Mucosa of gallbladder (tissue), 1 donor: ENCODE measurements at regions not wholly inside any gene's neighbourhood (a gene's known extent, or its start where the extent isn't known, plus 50 kb on each side); places are given as distances from the start of the nearest gene placed in this dataset.

Experiments
- DNase-seq: peaks from one replicate; pipeline ENCODE4 v3.0.0-alpha.2; 2020; ENCODE audit warnings: low spot score
- donor health status: DM: no; HTN: no; CAD: no.

DNA sequence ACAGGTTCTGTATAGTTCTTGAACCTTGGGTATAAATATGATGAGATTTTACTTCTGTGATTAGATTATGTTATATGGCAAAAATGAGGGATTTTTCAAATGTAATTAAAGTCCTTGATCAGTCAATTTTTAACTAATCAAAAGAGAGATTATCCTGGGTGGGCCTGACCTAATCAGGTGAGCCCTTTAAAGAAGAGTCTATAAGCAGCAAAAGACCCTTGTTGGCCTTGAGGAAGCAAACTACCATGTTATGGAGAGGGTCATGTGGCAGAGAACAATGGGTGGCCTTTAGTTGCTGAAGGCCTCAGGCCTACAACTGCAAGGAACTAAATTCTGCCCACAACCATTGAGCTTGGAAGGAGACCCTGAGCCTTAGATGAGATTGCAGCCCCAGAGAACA, 102.5 kb upstream of the RIPOR2 start:
- DNase-seq: no peak

DNA sequence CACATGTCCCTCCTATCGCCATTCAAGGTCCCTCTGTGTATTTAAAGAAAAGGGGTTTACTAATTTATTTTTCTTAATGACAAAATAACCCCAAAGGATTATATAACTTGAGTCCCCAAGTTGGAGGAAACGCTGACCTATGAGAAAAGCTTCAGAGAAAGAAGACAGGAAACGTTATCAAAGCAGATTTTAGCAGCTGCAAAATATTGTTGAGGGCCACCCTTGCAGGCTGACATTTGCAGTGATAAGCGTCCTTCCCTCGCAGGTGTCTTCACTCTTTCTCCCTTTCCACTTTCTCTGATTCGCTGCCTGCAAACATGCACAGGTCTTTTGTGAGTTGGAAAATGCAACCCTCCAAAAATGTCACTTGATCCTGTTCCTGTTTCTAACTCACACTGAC, 103.2 kb upstream of the RIPOR2 start:
- no peak for DNase-seq

DNA sequence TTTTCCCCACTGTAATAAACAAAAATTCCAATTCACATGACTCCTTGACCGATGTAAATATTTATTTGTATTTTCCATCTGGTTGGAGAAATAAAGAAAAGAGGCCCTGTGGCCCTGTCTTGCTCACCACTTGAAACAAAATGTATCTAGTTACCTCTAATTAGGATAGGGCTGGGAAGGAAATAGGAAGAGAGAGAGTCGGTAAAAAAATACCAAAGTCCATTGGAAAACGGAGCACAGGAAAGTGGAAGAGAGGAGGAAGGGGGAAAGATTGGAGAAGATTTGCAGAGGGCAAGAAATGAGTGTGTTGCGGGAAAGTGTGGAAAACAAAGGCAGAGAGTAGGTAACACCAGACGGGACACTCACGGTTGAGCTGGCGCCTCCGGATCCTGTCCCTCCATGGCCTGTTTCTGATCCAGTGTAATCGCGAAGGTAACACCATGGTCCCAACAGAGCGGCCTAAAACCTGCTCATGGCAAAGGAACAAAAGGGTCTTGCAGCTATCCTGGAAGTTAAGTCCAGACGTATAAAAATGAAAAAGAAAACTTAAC, 105.8 kb upstream of the RIPOR2 start:
- DNase-seq: no peak

DNA sequence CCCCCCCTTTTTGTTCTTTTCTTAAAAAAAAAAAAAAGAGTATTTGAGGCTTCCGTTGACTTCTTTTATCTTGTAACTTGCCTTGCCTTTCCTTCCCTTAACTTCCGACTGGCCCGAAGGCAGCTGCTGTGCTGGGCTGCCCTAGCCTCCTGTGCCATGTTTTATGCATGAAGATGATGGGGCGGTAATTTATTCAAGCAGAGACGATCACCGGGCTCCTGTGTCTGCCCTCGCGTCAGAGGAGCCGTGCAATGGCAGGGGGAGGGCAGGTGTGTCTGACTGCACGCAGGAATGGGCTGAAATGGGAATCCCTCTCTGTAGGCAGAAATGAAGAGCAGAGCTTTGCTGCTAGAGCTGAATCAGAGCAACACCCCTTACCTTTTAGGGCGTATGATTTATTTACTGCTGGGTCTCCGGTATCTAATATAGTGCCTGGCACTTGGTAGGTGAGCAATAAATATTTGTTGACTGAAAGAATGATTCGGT, 106.3 kb upstream of the RIPOR2 start:
- DNase-seq: no peak

DNA sequence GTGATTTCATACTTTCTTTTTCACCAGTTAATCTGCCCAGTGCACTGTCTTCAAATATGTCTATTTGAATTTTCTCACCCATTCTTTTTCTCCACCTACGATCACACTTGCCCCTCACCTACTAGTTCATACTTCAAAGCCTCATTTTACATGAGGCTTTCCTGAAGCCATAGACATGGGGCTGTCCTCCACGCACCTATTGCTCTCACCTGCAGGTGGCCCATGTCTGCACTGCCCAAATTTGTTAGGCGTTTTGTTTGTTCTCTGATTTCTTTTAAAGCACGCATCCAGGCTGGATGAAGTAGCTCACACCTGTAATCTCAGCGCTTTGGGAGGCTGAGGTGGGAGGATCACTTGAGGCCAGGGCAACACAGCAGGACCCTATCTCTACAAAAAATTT, 106.8 kb upstream of the RIPOR2 start:
- DNase-seq: no peak

DNA sequence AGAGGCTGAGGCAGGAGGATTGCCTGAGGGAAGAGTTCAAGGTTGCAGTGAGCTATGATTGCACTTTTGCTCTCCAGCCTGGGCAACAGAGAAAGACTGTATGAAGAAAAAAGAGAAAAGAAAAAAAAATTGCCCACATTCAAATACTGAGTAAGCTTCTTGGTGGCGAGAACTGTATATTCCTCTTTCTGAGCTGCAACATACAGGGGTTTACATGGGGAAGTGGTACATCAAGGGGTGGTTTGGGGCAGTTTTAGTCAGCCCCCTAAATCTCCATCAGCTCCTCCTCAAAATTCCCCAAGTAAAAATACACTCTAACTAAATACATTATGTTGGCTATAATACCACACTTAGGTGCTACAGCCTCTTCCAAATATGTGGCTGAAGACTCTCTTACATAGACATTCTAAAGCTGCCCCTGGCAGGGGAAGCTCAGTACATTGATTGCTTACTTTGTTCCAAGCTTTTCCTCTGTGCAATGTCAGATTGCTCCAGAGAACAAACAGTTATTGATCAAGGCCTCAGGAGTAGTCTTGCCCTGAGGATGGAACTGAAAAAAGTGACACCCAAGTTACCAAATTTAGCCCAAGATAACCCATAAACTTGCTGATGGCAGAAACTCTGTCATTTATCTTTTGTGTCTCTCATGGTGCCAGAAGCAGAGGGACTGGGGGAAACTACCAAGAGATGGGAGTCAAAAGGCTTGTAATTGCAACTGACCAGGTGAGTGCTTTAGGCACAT, 107.4 kb upstream of the RIPOR2 start:
- DNase-seq: no peak

DNA sequence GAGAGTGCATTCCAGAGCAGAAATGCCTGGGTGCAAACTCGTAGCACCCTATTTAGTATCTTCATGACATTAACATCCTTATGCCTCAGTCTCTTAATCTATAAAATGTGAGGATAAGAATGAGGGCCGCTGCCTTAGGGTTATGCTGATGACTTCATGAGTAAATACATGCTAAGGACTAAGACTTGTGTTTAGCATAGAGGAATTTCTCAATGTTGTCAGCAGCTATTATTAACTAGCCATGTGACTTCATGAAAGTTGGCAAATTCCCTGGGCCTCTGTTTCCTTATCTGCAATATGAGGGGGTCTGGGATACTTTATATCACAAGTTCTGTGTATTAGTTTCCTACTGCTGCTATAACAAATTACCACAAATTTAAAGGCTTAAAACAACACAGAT, 108.1 kb upstream of the RIPOR2 start:
- no peak for DNase-seq

DNA sequence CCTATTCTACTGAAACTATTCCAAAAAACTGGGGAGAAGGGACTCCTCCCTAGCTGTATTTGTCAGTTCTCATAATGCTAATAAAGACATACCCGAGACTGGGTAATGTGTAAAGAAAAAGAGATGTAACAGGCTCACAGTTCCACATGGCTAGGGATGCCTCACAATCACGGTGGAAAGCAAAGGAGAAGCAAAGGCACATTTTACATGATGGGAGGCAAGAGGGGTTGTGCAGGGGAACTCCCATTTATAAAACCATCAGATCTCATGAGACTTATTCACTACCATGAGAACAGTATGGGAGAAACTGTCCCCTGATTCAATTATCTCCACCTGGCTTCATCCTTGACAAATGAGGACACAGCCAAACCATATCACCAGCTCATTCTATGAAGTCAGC, 111.2 kb upstream of the RIPOR2 start:
- no peak for DNase-seq

DNA sequence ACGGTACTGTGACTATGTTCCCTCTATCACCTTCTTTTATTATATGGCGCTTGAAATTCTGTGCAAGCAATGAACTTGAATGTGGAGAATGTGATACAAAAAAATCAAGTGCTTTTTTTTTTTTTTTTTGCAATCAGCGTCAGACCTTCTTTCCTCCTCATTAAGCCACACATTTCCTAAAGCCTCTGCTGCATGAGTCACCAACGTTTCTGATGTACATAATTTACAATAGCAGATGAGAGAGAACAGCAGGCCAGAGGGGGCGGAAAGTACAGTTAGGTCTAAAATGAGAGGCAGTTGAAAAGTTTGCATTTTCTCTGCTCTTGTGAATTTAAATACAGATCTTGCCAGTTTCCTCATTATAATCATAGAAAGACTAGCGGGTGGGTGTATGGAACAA, 114.6 kb upstream of the RIPOR2 start:
- no peak for DNase-seq

DNA sequence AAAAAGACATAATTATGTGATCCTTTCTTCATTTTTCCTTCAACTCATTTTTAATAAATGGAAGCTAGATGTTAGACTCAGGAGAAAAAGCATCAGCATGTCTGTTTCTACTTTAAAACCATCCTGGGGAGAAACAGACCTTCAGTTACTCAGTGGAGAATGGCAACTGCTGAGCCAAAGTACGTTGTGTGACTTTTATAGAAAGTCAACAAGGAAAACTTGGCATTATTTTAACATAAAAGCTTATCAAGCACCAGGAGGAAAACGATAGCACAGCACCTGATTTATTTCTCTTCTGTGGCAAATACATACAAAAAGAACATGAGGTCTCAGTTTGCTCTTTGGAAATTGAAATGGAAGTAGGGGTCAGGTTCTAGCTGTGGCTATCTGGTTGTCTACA, 115.3 kb upstream of the RIPOR2 start:
- DNase-seq: no peak

DNA sequence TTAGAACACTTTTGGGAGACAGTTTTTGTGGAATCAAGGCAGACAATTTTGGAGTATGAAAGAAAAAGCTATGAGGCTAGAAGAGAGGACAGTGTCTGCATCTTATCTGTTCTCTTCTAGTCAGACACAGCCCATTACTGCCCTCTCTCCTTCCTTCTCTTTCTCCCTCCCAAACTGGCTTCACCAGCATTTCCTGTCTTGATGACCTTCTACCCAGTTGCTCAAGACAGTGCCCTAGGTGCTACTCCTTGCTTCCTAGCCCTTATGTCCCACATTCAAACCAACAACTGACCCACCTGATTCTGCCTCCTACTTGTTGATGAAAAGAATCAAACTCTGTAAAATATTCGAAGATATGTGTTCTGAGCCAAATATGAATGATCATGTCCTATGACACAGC, 116.4 kb upstream of the RIPOR2 start:
- DNase-seq: no peak

DNA sequence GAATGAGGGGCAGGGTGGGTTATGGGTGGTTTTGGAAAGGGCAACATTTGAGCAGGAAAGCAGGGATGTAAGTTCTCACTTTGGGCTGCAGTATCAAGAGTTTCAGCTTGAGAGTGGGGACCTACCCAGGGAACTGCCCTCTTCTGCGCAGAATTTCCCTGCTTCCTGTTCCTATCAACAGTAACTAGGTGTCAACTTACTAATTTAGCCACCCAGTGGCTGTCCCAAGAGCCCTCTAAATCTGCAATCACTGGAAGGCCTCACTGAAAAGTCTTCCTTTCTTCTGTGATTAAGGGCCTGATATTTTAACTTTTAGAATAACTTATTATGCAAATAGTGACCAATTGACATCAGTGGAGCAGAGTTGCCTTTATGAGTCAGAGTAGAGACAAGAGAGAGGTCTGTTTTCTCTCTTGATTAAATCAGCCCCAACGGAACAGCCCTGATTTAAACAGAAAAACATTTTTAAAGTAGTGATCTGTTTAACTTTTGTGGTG, 118.2 kb upstream of the RIPOR2 start:
- DNase-seq: no peak

DNA sequence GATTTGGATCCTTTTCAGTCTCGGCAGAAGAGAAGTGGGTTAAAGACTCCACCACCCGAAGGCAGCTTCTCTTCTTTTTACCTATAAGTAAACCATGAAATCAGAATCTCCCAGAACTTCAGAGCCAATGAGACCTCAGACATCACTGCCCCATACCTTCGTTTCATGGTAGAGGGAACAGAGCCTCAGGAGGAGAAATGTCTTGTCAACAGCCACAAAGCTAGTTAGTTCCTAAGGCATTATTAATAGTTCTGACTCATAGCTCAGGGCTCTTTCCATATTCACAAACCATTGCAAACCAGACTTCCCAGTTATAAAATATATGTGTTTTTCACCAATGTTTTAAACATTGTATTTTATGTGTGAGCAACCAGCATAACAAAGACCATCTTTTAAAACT, 118.7 kb upstream of the RIPOR2 start:
- no peak for DNase-seq

DNA sequence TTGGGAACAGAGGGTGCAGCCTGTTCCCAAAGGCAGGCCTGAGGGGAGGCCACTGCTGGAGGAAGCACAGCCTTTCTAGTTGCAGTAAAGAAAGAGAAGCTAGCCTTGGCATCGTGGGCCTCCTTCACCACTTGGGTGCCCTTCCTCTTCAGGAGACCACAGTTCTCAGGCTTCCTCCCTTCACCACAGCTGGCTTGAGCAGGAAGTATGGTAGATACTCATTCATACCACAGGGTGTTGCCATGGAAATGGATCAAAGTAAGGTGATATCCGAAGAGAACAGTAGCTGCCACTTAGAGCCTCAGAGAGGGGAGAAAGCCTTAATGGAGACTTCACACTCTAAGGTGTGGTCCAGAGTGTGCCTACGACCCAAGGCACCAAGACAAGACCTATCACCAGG, 120.4 kb upstream of the RIPOR2 start:
- no peak for DNase-seq

DNA sequence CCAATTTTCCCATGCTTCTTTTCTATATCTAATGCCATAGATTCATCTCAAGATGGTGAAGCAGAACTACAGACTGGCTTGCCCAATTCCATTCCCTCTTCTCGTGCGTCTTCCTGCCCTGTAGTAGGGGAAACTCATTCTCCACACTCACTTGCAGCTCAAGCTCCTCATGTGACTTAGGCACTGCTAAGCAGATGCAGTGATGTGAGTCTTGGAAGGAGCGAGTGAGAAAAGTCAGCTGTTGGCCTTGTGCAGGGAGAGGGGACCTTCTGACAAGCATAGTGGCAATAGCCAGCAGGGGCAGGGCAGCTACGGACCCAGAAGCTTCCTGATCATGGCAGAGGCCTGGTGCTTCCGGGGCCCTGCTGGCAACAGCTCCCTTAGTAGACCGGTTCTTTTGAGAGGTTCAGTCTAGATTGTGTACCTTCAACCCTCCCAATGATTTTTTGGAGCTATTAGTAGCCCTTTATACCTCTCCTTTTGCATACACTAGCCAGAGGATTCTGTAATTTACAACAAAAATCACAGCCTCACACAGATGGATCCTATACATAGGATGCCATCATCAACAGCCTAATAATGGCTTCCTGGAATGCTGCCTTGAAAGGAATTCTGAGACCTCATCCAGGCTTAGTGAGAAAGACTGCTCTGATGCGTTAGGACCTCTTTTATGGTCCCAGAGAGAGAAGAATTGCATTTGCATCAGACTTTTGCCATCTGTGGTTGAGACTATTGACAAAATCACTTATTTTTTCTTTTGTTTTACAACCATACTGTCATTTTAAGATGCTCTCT, 121.5 kb upstream of the RIPOR2 start:
- no peak for DNase-seq

DNA sequence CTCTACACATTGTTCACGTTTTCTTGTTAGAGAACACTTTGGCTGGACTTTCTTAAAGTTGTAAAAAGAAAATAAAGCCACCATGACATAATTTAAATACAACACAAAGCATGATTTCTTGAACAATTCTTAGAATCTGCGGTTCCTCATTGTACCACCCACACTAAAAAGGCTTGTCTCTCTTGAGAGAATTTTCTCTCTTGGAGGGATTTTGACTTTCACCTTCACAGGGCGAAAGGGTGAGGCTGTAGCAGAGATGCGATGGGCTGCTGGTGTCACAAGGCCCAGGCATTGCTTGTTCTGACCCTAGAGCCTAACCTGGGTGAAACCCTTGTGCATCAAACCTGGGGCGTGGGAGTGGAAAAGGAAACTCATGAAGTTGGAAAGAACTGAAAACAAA, 122.7 kb upstream of the RIPOR2 start:
- DNase-seq: no peak

DNA sequence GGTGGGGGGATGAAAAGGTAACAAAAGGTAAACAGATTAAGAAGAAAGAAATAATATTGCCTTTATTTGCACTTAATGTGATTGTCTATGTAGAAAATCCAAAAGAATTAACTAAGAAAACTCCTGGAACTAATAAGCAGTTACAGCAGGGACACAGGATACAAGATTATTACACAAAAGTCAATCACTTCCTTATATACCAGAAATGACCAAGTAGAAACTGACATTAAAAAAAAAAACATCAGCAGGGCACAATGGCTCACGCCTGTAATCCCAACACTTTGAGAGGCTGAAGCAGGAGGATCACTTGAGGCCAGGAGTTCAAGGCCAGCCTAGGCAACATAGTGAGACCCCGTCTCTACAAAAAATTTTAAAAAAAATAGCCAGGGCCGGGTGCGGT, 123.2 kb upstream of the RIPOR2 start:
- DNase-seq: no peak

DNA sequence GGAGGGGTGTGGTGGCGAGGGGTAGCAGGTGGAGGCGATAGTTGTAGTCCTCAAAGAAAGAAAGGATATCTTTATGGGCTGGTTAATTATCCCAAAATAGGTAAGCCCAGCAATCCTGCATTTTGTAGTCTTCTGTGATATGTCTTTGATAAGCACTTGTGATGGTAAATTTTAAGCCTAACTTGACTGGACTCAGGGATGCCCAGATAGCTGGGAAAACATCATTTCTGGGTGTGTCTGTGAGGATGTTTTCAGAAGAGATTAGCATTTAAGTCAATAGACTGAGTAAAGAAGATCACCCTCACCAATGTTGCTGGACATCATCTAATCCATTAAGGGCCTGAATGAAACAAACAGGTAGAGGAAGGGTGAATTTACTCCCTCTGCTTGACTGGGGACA, 124.8 kb upstream of the RIPOR2 start:
- DNase-seq: no peak

DNA sequence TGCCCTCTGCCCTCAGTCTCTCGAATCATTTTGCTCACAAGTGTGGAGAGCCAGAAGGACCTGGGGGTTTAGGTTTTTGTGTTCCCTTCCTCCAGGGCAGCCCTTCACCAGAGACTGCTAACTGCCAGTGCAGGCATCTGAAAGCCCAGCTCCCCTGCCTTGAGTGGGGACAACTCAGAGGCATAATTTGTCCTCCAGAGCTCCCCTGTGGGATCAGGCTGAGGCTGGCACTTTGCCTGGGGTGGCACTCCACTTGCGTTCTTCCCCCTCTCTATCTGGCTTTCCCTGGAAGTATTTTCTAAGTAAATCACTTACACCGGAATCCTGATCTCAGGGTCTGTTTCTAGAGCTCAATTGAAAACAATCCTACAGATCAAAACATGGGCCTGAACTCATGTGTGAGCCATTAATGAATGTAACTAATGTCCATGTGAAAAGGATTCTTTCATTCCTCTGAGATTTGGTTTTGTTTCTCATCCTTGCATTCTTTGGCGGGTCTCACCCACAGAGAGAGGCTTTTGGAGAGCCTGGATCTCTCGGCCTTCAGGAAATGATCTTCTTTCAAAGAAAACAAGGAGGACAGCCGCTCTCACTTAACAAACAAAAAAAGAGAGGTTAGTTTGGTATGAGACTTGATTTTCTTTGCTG, 125.7 kb upstream of the RIPOR2 start:
- no peak for DNase-seq

DNA sequence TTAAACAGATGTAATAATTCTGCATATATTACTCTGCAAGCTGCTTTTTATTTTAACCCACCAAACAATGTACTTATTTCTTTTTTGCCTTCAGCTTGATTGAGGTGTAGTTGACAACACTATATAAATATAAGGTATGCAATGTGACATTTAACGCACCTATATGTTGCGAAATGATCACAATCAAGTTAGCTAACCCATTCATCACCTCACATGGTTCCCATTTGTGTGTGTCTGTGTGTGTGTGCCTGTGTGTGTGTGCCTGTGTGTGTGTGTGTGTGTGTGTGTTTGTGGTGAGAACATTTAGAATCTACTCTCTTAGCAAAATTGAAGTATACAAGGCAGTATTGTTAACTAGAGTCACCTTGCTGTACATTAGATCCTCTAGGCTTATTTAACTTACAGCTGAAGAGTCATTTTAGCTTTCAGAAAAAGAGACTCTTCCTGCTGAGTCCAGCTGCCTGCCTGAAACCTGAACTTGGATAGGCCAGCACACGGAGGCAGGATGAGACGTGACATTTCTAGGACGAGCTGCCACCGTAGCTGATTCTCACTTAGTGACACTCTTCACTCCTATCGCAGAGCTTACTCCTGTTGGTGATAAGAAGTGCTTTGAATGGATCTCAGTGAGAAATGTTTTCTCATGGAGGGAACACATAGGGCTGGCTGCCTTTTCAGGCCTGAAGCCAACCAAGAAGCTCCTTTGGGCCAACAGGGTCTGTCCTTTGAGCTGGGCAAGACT, 126.5 kb upstream of the RIPOR2 start:
- DNase-seq: no peak

DNA sequence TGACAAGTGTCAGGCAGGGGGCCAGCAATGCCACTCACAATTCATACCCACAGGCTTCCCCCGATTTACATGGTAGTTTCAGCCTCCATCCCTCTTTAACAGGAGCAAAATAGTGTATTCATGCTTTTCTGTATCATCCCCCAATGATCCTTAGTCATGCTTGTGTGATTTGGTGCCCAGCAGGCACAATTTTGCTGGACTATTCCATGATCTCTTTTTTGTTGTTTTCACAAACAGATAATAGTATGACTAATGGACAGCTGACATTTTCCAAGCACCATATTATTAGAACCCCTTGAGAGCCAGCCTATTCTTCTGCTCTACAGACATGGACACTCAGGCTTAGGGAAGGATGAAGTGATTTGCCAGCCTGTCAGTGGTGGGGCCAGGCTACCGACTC, 128.2 kb upstream of the RIPOR2 start:
- no peak for DNase-seq

DNA sequence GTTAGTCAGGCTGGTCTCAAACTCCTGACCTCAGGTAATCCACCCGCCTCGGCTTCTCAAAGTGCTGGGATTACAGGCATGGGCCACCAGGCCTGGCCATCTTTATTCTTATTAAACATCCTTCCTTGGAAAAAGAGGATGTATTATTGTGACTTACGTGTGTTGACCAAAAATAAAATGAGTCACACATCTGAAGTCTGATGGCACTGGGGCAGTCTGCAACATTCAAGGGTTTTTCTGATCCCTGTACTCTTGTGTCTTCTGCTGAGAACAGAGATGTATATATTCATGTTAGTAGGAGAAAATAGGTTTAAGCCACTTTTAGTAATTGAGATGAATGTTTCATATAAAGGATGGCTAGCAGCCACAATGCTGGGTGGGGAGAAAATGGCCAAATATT, 129.9 kb upstream of the RIPOR2 start:
- no peak for DNase-seq
